ENCODE measurements at regions not wholly inside any gene's neighbourhood (a gene's known extent, or its start where the extent isn't known, plus 50 kb on each side); places are given as distances from the start of the nearest gene placed in this dataset.

- no peak for TF ChIP-seq CTCF (IDR thresholded peaks at IDR 0.05)
- TF ChIP-seq POLR2A (IDR thresholded peaks at IDR 0.05) = no peak
Measured at GRCh38 chr17:36702636-36703035, 101.3 kb downstream of the MRM1 start.

Measured in thyroid gland (tissue), 4 donors.